Stomach (tissue), 4 donors: ENCODE measurements at regions not wholly inside any gene's neighbourhood (a gene's known extent, or its start where the extent isn't known, plus 50 kb on each side); places are given as distances from the start of the nearest gene placed in this dataset.

ENCODE experiments used
- CTCF ChIP-seq, 7 experiments: fragments of 450-650 bp in 4 of 7; fragments of 200-600 bp in 3 of 7; sonication (generic) in 3 of 7; IDR thresholded peaks; one replicate each; pipeline ENCODE4 v1.5.1; 2016 to 2019; ENCODE audit warnings: antibody characterized with exemption in 7 of 7, control low read depth in 2 of 7, mild to moderate bottlenecking in 1 of 7
- POLR2A ChIP-seq, 4 donors: fragments of 450-650 bp; IDR thresholded peaks; one replicate each; pipeline ENCODE4 v1.6.1; 2016; ENCODE audit warnings: antibody characterized with exemption in 4 of 4, control low read depth in 2 of 4, mild to moderate bottlenecking in 1 of 4, moderate library complexity in 1 of 4

- TF ChIP-seq POLR2A (IDR thresholded peaks at IDR 0.05) (no peak), CTCF (IDR thresholded peaks at IDR 0.05) (no peak)
Measured at GRCh38 chr13:59409211-59409610, 754.5 kb downstream of the DIAPH3 start.
